ENCODE measurements at regions not wholly inside any gene's neighbourhood (a gene's known extent, or its start where the extent isn't known, plus 50 kb on each side); places are given as distances from the start of the nearest gene placed in this dataset.

DNA sequence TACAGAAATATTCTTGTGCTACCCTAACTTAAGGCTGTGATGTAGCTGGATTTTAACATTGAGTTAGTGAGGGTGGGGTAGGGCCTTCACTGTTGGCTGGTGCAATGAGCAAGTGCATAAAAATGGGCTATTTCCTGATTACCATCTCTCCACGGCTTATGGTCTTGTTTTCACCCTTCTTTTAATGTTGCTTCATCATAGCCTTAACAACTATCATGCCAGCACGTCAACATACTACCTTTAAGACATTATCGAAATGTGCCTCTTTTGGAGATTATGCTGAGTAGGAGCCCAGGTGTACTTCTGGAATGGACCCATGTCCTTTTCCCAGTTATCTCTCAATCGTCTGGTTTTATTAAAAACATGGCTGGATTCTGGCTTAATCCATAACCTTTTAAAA is 350.9 kb upstream of the ACTBL2 start:
- Mint-ChIP-seq H3K9me3 (no peaks in the 10 kb centered on the region), H3K4me3 (no peak overlapping the region), H3K36me3 (ENCODE audit: low read depth) (no peaks in the 10 kb centered on the region), H3K27me3 (peaks cover under 1% of the 10 kb centered on the region), H3K27ac (no peak overlapping the region), H3K4me1 (no peaks in the 10 kb centered on the region)
- no peak for ATAC-seq (replicated peaks)

DNA sequence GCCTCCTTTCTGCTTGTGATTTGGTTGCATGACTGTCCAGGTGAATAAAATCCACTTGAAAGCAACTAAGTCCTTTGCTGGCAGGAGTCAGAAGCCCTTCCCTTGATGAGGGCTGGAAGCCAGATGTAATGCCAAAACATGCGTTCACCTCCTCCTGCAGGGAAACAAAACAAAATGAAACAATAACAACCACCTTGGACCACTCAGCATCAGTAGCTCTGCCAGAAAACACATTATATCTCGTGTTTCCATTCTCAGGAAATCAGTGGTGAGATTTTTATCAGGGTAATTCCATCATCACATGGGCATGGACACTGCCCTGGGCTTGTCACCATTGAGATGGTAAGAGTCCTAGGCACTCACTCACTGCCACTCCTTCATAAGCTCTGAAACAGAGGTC is 350.3 kb upstream of the ACTBL2 start:
- no peak overlapping the region for H3K4me3 Mint-ChIP-seq
- no peak for ATAC-seq (replicated peaks)
- no peaks in the 10 kb centered on the region for H3K27me3 Mint-ChIP-seq
- H3K36me3 Mint-ChIP-seq (ENCODE audit: low read depth) = no peaks in the 10 kb centered on the region
- no peaks in the 10 kb centered on the region for H3K9me3 Mint-ChIP-seq
- no peaks in the 10 kb centered on the region for H3K4me1 Mint-ChIP-seq
- no peak overlapping the region for H3K27ac Mint-ChIP-seq

DNA sequence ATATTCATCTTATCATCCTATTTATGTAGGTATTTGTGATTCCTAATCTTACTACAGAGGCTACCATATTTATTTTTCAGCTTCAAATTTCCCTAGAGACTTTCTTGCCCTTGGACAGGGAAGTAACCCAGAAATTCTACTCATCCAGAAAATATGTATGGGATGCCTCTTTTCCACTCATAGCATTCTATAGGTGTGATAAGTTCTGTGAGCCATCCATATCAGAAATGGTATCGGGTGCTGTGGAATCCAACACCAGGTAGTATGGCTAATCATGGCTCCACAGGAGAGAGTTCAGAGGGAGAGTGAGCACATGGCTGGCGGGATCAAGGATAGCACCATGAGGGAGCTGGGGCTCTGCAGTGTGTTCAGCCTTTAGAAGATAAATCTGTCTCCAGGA is 349.3 kb upstream of the ACTBL2 start:
- Mint-ChIP-seq H3K36me3 (ENCODE audit: low read depth) (no peaks in the 10 kb centered on the region), H3K27ac (no peak overlapping the region), H3K27me3 (no peaks in the 10 kb centered on the region), H3K4me1 (no peaks in the 10 kb centered on the region), H3K9me3 (no peaks in the 10 kb centered on the region), H3K4me3 (no peak overlapping the region)
- no peak for ATAC-seq (replicated peaks)

DNA sequence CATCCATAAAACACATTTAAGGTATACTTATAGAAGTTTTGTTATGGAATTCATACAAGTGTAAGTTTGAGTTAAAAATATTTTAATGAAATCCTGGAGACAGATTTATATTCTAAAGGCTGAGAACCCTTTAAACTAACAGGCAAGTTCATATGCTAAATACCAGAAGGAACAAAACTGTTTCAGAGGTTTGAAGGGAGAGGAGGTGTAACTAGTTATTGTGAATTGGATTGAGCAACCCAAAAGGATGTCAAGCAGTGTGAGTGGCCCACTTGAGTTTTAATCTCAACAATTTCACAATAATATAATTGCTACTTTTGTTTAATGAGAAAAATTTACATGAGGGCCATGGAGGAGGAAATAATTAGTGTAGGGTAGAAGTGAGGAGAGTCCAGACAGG is 348.5 kb upstream of the ACTBL2 start:
- Mint-ChIP-seq H3K27me3 (no peaks in the 10 kb centered on the region), H3K4me1 (no peaks in the 10 kb centered on the region), H3K27ac (no peak overlapping the region), H3K4me3 (no peak overlapping the region), H3K9me3 (no peaks in the 10 kb centered on the region), H3K36me3 (ENCODE audit: low read depth) (no peaks in the 10 kb centered on the region)
- ATAC-seq (replicated peaks) = no peak

DNA sequence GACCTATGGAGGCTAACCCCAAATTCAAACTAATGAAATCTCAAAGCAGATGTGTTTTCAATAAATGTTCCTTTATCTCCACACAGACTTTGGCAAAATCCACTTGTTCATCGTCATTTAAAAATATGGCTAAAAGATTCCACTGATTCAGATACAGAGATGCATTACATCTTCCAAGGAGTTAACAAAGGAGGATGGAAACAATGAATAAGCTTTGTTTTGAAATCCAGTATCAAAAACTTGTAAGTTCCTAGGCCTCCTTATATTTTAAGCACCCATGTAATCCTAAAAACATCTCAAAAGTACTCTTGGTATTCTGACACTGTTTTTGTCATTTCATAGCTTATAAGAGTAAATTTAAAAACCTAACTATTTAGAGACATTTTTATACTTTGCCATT is 345.6 kb upstream of the ACTBL2 start:
- H3K27me3 Mint-ChIP-seq = peaks cover 12% of the 10 kb centered on the region
- H3K4me3 Mint-ChIP-seq = no peak overlapping the region
- H3K36me3 Mint-ChIP-seq (ENCODE audit: low read depth) = no peaks in the 10 kb centered on the region
- H3K27ac Mint-ChIP-seq = no peak overlapping the region
- H3K4me1 Mint-ChIP-seq = no peaks in the 10 kb centered on the region
- ATAC-seq (replicated peaks) = no peak
- no peaks in the 10 kb centered on the region for H3K9me3 Mint-ChIP-seq

DNA sequence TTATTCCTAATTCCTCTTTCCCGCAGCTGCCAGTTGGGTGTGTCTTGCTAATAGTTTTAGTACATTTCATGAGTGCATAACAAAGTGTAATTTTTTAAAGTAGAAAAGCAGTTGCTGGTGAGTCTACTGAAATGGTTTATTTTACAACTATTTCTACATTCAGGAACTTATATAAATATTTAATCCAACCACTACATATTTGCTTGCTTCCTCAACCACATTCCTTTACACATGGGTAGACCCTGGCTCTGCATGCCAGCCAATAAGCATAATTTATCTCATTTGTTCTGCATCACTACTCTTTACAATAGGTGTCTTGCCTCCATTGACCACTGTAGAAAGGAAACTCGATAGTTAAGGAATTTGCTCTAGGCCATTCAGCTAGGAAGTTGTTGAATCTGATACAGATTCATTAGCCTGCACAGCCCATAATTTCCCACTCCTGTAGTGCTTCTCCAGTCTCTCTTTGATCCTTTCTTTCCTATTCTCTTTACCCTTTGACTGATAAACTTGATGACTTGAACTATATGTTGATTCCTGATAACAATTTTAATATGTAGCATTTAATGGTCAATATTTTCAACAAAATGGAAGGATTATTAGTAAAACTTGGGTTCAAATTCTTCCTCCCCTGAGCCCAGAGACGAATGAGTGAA is 342.5 kb upstream of the ACTBL2 start:
- Mint-ChIP-seq H3K4me1 (no peaks in the 10 kb centered on the region), H3K4me3 (no peak overlapping the region), H3K27me3 (peaks cover 18% of the 10 kb centered on the region), H3K36me3 (ENCODE audit: low read depth) (no peaks in the 10 kb centered on the region), H3K9me3 (no peaks in the 10 kb centered on the region), H3K27ac (no peak overlapping the region)
- no peak for ATAC-seq (replicated peaks)

DNA sequence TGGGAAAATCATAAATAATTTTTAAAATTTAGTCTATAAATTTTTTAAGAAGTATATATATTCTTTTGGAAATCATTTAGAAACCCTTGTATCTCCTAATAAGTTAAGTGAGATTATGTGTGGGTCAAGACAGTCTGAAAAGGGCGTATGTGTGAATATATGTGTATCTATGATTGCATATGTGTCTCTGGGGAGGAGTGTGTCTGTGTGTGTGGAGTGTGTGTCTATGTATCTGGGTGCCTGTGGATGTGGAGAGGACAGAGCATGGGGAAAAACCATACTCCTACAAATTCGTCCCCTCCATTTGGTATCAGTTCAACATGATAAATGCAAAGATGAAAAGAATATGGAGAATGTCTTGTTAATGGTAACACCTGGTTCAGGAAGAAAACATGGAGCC is 342.0 kb upstream of the ACTBL2 start:
- Mint-ChIP-seq H3K9me3 (no peaks in the 10 kb centered on the region), H3K36me3 (ENCODE audit: low read depth) (no peaks in the 10 kb centered on the region), H3K27me3 (peaks cover 18% of the 10 kb centered on the region), H3K4me1 (no peaks in the 10 kb centered on the region), H3K4me3 (no peak overlapping the region), H3K27ac (no peak overlapping the region)
- ATAC-seq (replicated peaks) = no peak

DNA sequence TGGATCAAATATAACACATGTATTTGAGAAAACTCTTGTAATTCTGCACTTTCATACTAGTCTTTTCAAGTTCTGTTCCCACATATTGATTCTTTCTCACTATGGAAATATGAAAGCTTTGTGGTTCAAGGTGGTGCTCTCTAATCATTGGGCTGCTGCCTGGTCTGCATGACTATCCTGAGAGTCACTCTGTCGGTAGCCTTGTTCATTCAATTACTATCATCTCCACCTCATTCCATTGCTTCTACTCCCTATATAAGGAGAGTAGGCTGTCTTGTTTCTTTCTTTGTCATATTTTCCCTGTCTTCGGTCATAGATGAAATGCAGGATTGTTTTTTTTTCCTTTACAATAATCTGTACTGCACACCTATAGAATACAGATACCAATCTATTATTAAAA is 341.4 kb upstream of the ACTBL2 start:
- no peak overlapping the region for H3K27ac Mint-ChIP-seq
- H3K4me3 Mint-ChIP-seq = no peak overlapping the region
- peaks cover 18% of the 10 kb centered on the region for H3K27me3 Mint-ChIP-seq
- H3K4me1 Mint-ChIP-seq = no peaks in the 10 kb centered on the region
- H3K9me3 Mint-ChIP-seq = no peaks in the 10 kb centered on the region
- no peak for ATAC-seq (replicated peaks)
- H3K36me3 Mint-ChIP-seq (ENCODE audit: low read depth) = no peaks in the 10 kb centered on the region

DNA sequence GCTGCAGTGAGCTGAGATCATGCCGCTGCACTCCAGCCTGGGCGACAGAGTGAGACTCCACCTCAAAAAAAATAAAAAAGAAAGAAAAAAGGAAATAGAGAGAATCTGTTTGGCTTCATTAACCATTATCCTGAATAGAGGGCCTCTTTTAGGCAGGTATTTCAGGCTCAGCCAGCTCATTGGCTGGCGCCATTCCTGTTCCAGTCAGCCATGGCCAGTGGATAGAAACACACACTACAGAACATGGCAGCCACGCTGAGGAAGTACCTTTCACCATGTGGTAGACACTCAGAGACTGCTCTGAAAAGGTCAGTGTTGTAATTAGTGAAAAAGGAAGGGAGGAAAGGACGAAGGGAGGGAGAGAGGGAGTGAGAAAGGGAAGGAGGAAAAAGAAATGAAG is 340.0 kb upstream of the ACTBL2 start:
- Mint-ChIP-seq H3K36me3 (ENCODE audit: low read depth) (no peaks in the 10 kb centered on the region), H3K9me3 (no peaks in the 10 kb centered on the region)
- no peak for ATAC-seq (replicated peaks)

DNA sequence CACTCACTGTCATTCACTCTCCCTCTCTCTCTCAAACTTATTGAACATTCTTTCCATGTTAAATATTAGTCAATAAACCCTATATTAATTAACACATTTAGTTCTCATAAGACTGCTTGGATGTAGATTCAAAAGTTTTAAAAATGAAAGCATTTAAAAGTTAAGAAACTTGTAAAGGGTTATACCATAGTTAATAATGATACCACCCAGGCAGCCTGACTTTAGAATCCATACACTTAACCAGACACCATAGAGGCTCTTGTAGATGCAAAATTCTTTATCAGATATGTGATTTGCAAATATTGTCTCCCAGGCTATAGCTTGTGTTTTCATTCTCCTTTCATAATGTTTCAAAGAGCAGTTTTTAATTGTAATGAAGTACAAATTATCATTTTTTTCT is 335.8 kb upstream of the ACTBL2 start:
- Mint-ChIP-seq H3K27ac (no peak overlapping the region), H3K4me1 (no peaks in the 10 kb centered on the region), H3K9me3 (no peaks in the 10 kb centered on the region), H3K27me3 (peaks cover 6% of the 10 kb centered on the region), H3K4me3 (no peak overlapping the region), H3K36me3 (ENCODE audit: low read depth) (no peaks in the 10 kb centered on the region)
- ATAC-seq (replicated peaks) = no peak

More for the DNA sequence above, 340.0 kb upstream of the ACTBL2 start:
- H3K27me3 Mint-ChIP-seq = peaks cover 18% of the 10 kb centered on the region
- H3K4me1 Mint-ChIP-seq = no peaks in the 10 kb centered on the region
- H3K4me3 Mint-ChIP-seq = no peak overlapping the region
- H3K27ac Mint-ChIP-seq = no peak overlapping the region

DNA sequence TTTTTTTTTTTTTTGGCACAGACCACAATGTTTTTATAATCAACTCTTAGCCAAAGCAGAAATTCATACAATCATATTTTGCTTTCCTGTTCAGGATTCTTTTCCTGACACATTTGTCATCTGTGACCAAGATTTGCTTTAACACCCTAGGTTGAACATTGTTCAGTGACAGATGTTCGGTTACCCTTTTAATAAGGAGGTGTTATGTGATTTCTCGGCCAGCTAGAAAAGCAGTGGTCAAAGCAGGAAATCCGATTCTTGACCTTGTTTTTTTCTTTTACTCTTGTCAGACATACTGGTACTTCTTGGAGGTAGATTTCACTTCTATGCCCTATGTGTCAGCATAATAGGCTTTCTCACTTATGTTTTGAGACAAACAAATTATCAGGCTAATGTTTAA is 335.3 kb upstream of the ACTBL2 start:
- Mint-ChIP-seq H3K27ac (no peak overlapping the region), H3K9me3 (no peaks in the 10 kb centered on the region), H3K36me3 (ENCODE audit: low read depth) (no peaks in the 10 kb centered on the region), H3K4me1 (no peaks in the 10 kb centered on the region), H3K4me3 (no peak overlapping the region), H3K27me3 (peaks cover 3% of the 10 kb centered on the region)
- no peak for ATAC-seq (replicated peaks)

DNA sequence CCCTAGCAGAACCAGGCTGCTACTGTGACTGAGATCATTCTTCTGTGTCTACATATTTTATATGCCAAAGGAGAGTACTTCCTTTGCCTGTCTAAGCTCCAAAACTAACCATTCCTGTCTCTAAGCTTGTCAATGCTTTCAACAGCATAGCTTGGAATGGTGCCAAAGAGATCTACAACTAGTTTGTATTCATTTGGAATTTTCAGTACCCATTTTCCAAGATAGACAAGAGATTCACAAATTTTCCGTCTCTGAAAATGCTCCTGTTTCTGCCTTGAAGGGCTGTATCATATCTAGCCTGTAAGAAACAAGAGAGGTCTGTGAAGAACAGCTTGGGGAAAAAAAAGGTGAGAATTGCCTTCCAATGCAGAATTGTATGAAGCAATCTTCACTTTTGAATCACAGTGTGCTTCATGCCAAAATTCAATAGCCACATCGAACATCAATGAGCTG is 334.4 kb upstream of the ACTBL2 start:
- ATAC-seq (replicated peaks) = no peak
- H3K36me3 Mint-ChIP-seq (ENCODE audit: low read depth) = no peaks in the 10 kb centered on the region
- H3K27me3 Mint-ChIP-seq = no peaks in the 10 kb centered on the region
- H3K9me3 Mint-ChIP-seq = no peaks in the 10 kb centered on the region
- H3K4me1 Mint-ChIP-seq = no peaks in the 10 kb centered on the region
- H3K27ac Mint-ChIP-seq = no peak overlapping the region
- H3K4me3 Mint-ChIP-seq = no peak overlapping the region

DNA sequence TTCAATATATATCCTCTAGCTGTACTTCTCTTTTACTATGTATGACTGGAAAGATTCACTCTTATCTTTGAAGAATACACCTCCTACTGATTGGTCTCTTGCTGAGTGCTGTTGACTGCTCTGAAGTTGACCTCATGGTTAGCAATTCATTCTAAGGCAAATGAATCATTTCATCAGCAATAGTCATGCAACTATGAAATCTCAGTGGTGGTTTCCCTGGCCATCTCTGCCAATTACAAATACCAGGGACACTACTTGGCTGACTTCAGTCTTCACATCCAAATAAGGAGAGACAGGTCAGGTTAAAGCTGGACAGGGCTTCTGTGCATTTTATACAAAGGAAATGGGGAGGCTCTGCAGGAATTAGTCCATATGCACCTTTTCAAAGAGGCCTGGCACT is 333.5 kb upstream of the ACTBL2 start:
- no peaks in the 10 kb centered on the region for H3K4me1 Mint-ChIP-seq
- no peak overlapping the region for H3K4me3 Mint-ChIP-seq
- no peaks in the 10 kb centered on the region for H3K27me3 Mint-ChIP-seq
- H3K36me3 Mint-ChIP-seq (ENCODE audit: low read depth) = no peaks in the 10 kb centered on the region
- no peak overlapping the region for H3K27ac Mint-ChIP-seq
- ATAC-seq (replicated peaks) = peak; percentile 87
- H3K9me3 Mint-ChIP-seq = no peaks in the 10 kb centered on the region

DNA sequence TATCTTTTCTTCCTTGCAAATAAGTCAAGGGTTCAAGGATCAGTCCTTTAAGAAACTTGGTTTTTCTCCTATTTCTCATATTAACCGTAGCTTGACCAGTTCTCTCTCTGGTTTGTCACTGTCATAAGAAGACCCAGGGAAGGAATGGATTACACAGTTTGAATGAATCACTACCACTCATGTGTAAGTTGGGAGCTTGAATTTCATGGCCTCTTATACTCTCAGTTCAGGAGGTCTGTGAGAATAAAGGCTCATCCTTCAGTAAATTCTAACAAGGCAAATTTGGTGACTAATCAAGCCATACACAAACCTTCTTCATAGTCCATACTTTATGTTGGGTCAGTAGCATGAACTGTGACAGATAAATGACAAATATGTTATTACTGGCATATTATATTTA is 323.1 kb upstream of the ACTBL2 start:
- Mint-ChIP-seq H3K27me3 (peaks cover 9% of the 10 kb centered on the region), H3K36me3 (ENCODE audit: low read depth) (no peaks in the 10 kb centered on the region), H3K27ac (no peak overlapping the region), H3K4me3 (no peak overlapping the region), H3K9me3 (no peaks in the 10 kb centered on the region), H3K4me1 (no peaks in the 10 kb centered on the region)
- no peak for ATAC-seq (replicated peaks)

DNA sequence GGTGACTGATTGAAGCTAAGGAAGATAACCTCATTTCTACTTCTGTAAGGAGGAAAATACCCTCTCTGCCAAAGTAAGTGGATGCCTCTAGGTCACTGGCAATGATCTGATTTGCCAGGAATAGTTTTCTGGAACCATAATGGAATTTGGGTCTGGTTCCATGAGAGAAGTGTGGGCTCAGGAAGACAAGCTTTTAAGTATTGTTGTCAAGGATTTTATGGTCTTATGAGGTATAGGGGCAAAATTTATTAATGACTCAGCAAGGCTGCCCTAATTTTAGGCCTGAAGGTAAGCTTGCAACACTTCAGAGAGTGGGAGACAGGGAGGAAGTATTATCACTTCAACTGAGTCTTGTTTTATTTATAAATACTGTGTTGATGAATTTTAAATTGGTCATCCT is 322.6 kb upstream of the ACTBL2 start:
- Mint-ChIP-seq H3K27me3 (peaks cover 9% of the 10 kb centered on the region), H3K4me1 (no peaks in the 10 kb centered on the region), H3K4me3 (no peak overlapping the region), H3K27ac (no peak overlapping the region), H3K9me3 (no peaks in the 10 kb centered on the region), H3K36me3 (ENCODE audit: low read depth) (no peaks in the 10 kb centered on the region)
- no peak for ATAC-seq (replicated peaks)

DNA sequence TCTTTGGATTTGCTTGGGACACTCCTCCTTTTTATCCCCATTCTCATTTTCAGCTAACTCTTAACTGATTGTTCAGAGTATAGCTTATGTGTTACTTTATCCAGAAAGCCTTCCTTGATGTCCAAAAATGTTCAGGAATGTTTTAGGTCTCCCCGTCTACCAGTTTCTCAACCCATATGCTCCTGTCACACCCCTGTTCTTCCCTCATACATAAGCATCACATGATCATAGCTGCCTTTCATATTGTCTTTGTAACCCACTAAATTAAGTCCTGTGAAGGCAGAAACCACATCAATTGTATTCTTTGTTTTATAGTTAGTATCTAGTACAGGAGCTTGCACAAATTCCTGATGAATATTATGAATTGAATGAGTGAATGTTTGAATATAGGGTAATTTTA is 321.9 kb upstream of the ACTBL2 start:
- Mint-ChIP-seq H3K27ac (no peak overlapping the region), H3K27me3 (peaks cover 9% of the 10 kb centered on the region), H3K9me3 (no peaks in the 10 kb centered on the region), H3K36me3 (ENCODE audit: low read depth) (no peaks in the 10 kb centered on the region), H3K4me1 (no peaks in the 10 kb centered on the region), H3K4me3 (no peak overlapping the region)
- ATAC-seq (replicated peaks) = no peak
